ENCODE measurements at regions not wholly inside any gene's neighbourhood (a gene's known extent, or its start where the extent isn't known, plus 50 kb on each side); places are given as distances from the start of the nearest gene placed in this dataset.

- no peak for TF ChIP-seq POLR2A (IDR thresholded peaks at IDR 0.05; ENCODE audit: low read depth, low read length)
- no peak for TF ChIP-seq TAF1 (IDR thresholded peaks at IDR 0.05; ENCODE audit: borderline replicate concordance, low read depth, low read length)
- no peak for TF ChIP-seq POLR2AphosphoS5 (IDR thresholded peaks at IDR 0.05; ENCODE audit: low read depth, low read length)
Observed at GRCh38 chr17:5797447-5798050, 213.2 kb upstream of the NLRP1 start.

Measured in GM12892 (cell line).